ENCODE measurements at regions not wholly inside any gene's neighbourhood (a gene's known extent, or its start where the extent isn't known, plus 50 kb on each side); places are given as distances from the start of the nearest gene placed in this dataset.

GRCh38 chr6:45736134-45736533 lies 279.5 kb downstream of the CLIC5 start:
- ChIA-PET POLR2A (no interaction called here), CTCF (no interaction called here)
- no peak for TF ChIP-seq FOXK2 (IDR thresholded peaks at IDR 0.05)
- no peak for TF ChIP-seq LEF1 (IDR thresholded peaks at IDR 0.05; ENCODE audit: borderline replicate concordance)
- TF ChIP-seq ZNF384 (IDR thresholded peaks at IDR 0.05) = no peak
- TF ChIP-seq HDGF (IDR thresholded peaks at IDR 0.05; ENCODE audit: borderline replicate concordance) = no peak
- no peak for TF ChIP-seq SUZ12 (IDR thresholded peaks at IDR 0.05)
- no peak for TF ChIP-seq TARDBP (IDR thresholded peaks at IDR 0.05)
- no peak for TF ChIP-seq L3MBTL2 (conservative IDR thresholded peaks at IDR 0.05)
- TF ChIP-seq CTBP1 (IDR thresholded peaks at IDR 0.05; ENCODE audit: borderline replicate concordance) = no peak
- TF ChIP-seq ELF4 (IDR thresholded peaks at IDR 0.05) = no peak
- TF ChIP-seq NFRKB (IDR thresholded peaks at IDR 0.05) = no peak
- TF ChIP-seq FOXA1 (IDR thresholded peaks at IDR 0.05) = no peak
- no peak for TF ChIP-seq FOXM1 (IDR thresholded peaks at IDR 0.05; ENCODE audit: borderline replicate concordance)
- no peak for TF ChIP-seq ARNT (IDR thresholded peaks at IDR 0.05)
- TF ChIP-seq BHLHE40 (IDR thresholded peaks at IDR 0.05; ENCODE audit: borderline replicate concordance) = no peak
- no peak for TF ChIP-seq SP1 (IDR thresholded peaks at IDR 0.05)
- TF ChIP-seq PKNOX1 (IDR thresholded peaks at IDR 0.05) = no peak
- DNase-seq (ENCODE audit: extremely low spot score) = no peak

GRCh38 chr6:45732731-45733130 lies 282.9 kb downstream of the CLIC5 start:
- DNase-seq (ENCODE audit: extremely low spot score) = no peak
- TF ChIP-seq SP1 (IDR thresholded peaks at IDR 0.05) = no peak
- TF ChIP-seq ZNF384 (IDR thresholded peaks at IDR 0.05) = no peak
- TF ChIP-seq HDGF (IDR thresholded peaks at IDR 0.05; ENCODE audit: borderline replicate concordance) = no peak
- TF ChIP-seq FOXK2 (IDR thresholded peaks at IDR 0.05) = no peak
- no peak for TF ChIP-seq FOXM1 (IDR thresholded peaks at IDR 0.05; ENCODE audit: borderline replicate concordance)
- TF ChIP-seq PKNOX1 (IDR thresholded peaks at IDR 0.05) = no peak
- no peak for TF ChIP-seq FOXA1 (IDR thresholded peaks at IDR 0.05)
- TF ChIP-seq CTBP1 (IDR thresholded peaks at IDR 0.05; ENCODE audit: borderline replicate concordance) = no peak
- no peak for TF ChIP-seq NFRKB (IDR thresholded peaks at IDR 0.05)
- no peak for TF ChIP-seq TARDBP (IDR thresholded peaks at IDR 0.05)
- no peak for TF ChIP-seq SUZ12 (IDR thresholded peaks at IDR 0.05)
- TF ChIP-seq L3MBTL2 (conservative IDR thresholded peaks at IDR 0.05) = no peak
- TF ChIP-seq ELF4 (IDR thresholded peaks at IDR 0.05) = no peak
- TF ChIP-seq BHLHE40 (IDR thresholded peaks at IDR 0.05; ENCODE audit: borderline replicate concordance) = no peak
- TF ChIP-seq LEF1 (IDR thresholded peaks at IDR 0.05; ENCODE audit: borderline replicate concordance) = no peak
- TF ChIP-seq ARNT (IDR thresholded peaks at IDR 0.05) = no peak
- ChIA-PET POLR2A (no interaction called here), CTCF (no interaction called here)

GRCh38 chr6:45730232-45730631 lies 285.4 kb downstream of the CLIC5 start:
- no peak for DNase-seq (ENCODE audit: extremely low spot score)
- ChIA-PET CTCF (no interaction called here), POLR2A (no interaction called here)
- TF ChIP-seq NFRKB (IDR thresholded peaks at IDR 0.05) (no peak), FOXK2 (IDR thresholded peaks at IDR 0.05) (no peak), CTBP1 (IDR thresholded peaks at IDR 0.05; ENCODE audit: borderline replicate concordance) (no peak), FOXM1 (IDR thresholded peaks at IDR 0.05; ENCODE audit: borderline replicate concordance) (no peak), SUZ12 (IDR thresholded peaks at IDR 0.05) (no peak), LEF1 (IDR thresholded peaks at IDR 0.05; ENCODE audit: borderline replicate concordance) (no peak), PKNOX1 (IDR thresholded peaks at IDR 0.05) (no peak), L3MBTL2 (conservative IDR thresholded peaks at IDR 0.05) (no peak), ELF4 (IDR thresholded peaks at IDR 0.05) (no peak), BHLHE40 (IDR thresholded peaks at IDR 0.05; ENCODE audit: borderline replicate concordance) (no peak), ARNT (IDR thresholded peaks at IDR 0.05) (no peak), TARDBP (IDR thresholded peaks at IDR 0.05) (no peak), SP1 (IDR thresholded peaks at IDR 0.05) (no peak), HDGF (IDR thresholded peaks at IDR 0.05; ENCODE audit: borderline replicate concordance) (no peak), ZNF384 (IDR thresholded peaks at IDR 0.05) (no peak)

- no peak for DNase-seq (ENCODE audit: extremely low spot score)
- TF ChIP-seq FOXK2 (IDR thresholded peaks at IDR 0.05) = no peak
- TF ChIP-seq L3MBTL2 (conservative IDR thresholded peaks at IDR 0.05) = no peak
- no peak for TF ChIP-seq ARNT (IDR thresholded peaks at IDR 0.05)
- TF ChIP-seq ELF4 (IDR thresholded peaks at IDR 0.05) = no peak
- no peak for TF ChIP-seq FOXA1 (IDR thresholded peaks at IDR 0.05)
- TF ChIP-seq CTBP1 (IDR thresholded peaks at IDR 0.05; ENCODE audit: borderline replicate concordance) = no peak
- TF ChIP-seq PKNOX1 (IDR thresholded peaks at IDR 0.05) = no peak
- TF ChIP-seq FOXM1 (IDR thresholded peaks at IDR 0.05; ENCODE audit: borderline replicate concordance) = no peak
- TF ChIP-seq SP1 (IDR thresholded peaks at IDR 0.05) = no peak
- no peak for TF ChIP-seq HDGF (IDR thresholded peaks at IDR 0.05; ENCODE audit: borderline replicate concordance)
- no peak for TF ChIP-seq SUZ12 (IDR thresholded peaks at IDR 0.05)
- no peak for TF ChIP-seq ZNF384 (IDR thresholded peaks at IDR 0.05)
- TF ChIP-seq BHLHE40 (IDR thresholded peaks at IDR 0.05; ENCODE audit: borderline replicate concordance) = no peak
- TF ChIP-seq NFRKB (IDR thresholded peaks at IDR 0.05) = no peak
- ChIA-PET POLR2A (no interaction called here), CTCF (no interaction called here)
These were observed 287.0 kb downstream of the CLIC5 start for GRCh38 chr6:45728674-45729073.

GRCh38 chr6:45727819-45728449 lies 287.7 kb downstream of the CLIC5 start:
- ChIA-PET POLR2A (no interaction called here), CTCF (no interaction called here)
- no peak for DNase-seq (ENCODE audit: extremely low spot score)
- TF ChIP-seq ARNT (IDR thresholded peaks at IDR 0.05) = no peak
- no peak for TF ChIP-seq FOXM1 (IDR thresholded peaks at IDR 0.05; ENCODE audit: borderline replicate concordance)
- TF ChIP-seq ELF4 (IDR thresholded peaks at IDR 0.05) = no peak
- TF ChIP-seq FOXA1 (IDR thresholded peaks at IDR 0.05) = no peak
- no peak for TF ChIP-seq BHLHE40 (IDR thresholded peaks at IDR 0.05; ENCODE audit: borderline replicate concordance)
- no peak for TF ChIP-seq SP1 (IDR thresholded peaks at IDR 0.05)
